HEK293T (cell line): ENCODE measurements at regions not wholly inside any gene's neighbourhood (a gene's known extent, or its start where the extent isn't known, plus 50 kb on each side); places are given as distances from the start of the nearest gene placed in this dataset.

Experiments used
- CTCF ChIA-PET: fragments of 350-600 bp; formaldehyde crosslinking; extraction: SDS; loops from one replicate; lab custom pipeline; 2021; ENCODE audit warnings: antibody characterized with exemption, inconsistent platforms; lab: Yijun Ruan, JAX
- POLR2A ChIA-PET: fragments of 350-600 bp; formaldehyde crosslinking; extraction: SDS; loops from one replicate; lab custom pipeline; 2020; ENCODE audit warnings: antibody characterized with exemption, inconsistent platforms; lab: Yijun Ruan, JAX
- DNase-seq: peaks from one replicate; pipeline ENCODE4 v3.0.0; 2012; ENCODE audit warnings: mixed read lengths; ENCODE audit errors: extremely low spot score
- ARNT ChIP-seq: fragments of 450-650 bp; IDR thresholded peaks from 2 replicates; pipeline ENCODE4 v1.6.1; 2017; ENCODE audit warnings: mild to moderate bottlenecking
- BHLHE40 ChIP-seq: fragments of 450-650 bp; IDR thresholded peaks from 2 replicates; pipeline ENCODE4 v1.6.1; 2016; ENCODE audit warnings: mild to moderate bottlenecking, moderate library complexity, borderline replicate concordance
- CTBP1 ChIP-seq: fragments of 450-650 bp; IDR thresholded peaks from 2 replicates; pipeline ENCODE4 v1.6.1; 2016; ENCODE audit warnings: borderline replicate concordance
- ELF4 ChIP-seq: fragments of 450-650 bp; IDR thresholded peaks from 2 replicates; pipeline ENCODE4 v1.6.1; 2017; ENCODE audit warnings: antibody characterized with exemption
- FOXA1 ChIP-seq: fragments of 450-650 bp; IDR thresholded peaks from 2 replicates; pipeline ENCODE4 v1.6.1; 2016; ENCODE audit warnings: mild to moderate bottlenecking
- FOXK2 ChIP-seq: fragments of 450-650 bp; IDR thresholded peaks from 2 replicates; pipeline ENCODE4 v1.6.1; 2016; ENCODE audit warnings: mild to moderate bottlenecking
- FOXM1 ChIP-seq: fragments of 450-650 bp; IDR thresholded peaks from 2 replicates; pipeline ENCODE4 v1.6.1; 2017; ENCODE audit warnings: mild to moderate bottlenecking, borderline replicate concordance
- HDGF ChIP-seq: fragments of 450-650 bp; IDR thresholded peaks from 2 replicates; pipeline ENCODE4 v1.6.1; 2017; ENCODE audit warnings: antibody characterized with exemption, borderline replicate concordance
- L3MBTL2 ChIP-seq: fragments of 450-650 bp; conservative IDR thresholded peaks from 2 replicates; pipeline ENCODE4 v1.6.1; 2016; ENCODE audit warnings: mild to moderate bottlenecking
- LEF1 ChIP-seq: fragments of 450-650 bp; IDR thresholded peaks from 2 replicates; pipeline ENCODE4 v1.6.1; 2017; ENCODE audit warnings: mild to moderate bottlenecking, borderline replicate concordance
- NFRKB ChIP-seq: fragments of 450-650 bp; IDR thresholded peaks from 2 replicates; pipeline ENCODE4 v1.6.1; 2016; ENCODE audit warnings: mild to moderate bottlenecking, moderate library complexity
- SP1 ChIP-seq: fragments of 450-650 bp; IDR thresholded peaks from 2 replicates; pipeline ENCODE4 v1.6.1; 2017
- SUZ12 ChIP-seq: fragments of 450-650 bp; IDR thresholded peaks from 2 replicates; pipeline ENCODE4 v1.6.1; 2016; ENCODE audit warnings: mild to moderate bottlenecking
- TARDBP ChIP-seq: fragments of 450-650 bp; IDR thresholded peaks from 2 replicates; pipeline ENCODE4 v1.6.1; 2016
- ZNF384 ChIP-seq: fragments of 450-650 bp; IDR thresholded peaks from 2 replicates; pipeline ENCODE4 v1.6.1; 2016
- TF ChIP-seq, protein P1 (sequence below): fragments of 450-650 bp; IDR thresholded peaks from 2 replicates; pipeline ENCODE4 v1.6.1; 2016

DNA sequence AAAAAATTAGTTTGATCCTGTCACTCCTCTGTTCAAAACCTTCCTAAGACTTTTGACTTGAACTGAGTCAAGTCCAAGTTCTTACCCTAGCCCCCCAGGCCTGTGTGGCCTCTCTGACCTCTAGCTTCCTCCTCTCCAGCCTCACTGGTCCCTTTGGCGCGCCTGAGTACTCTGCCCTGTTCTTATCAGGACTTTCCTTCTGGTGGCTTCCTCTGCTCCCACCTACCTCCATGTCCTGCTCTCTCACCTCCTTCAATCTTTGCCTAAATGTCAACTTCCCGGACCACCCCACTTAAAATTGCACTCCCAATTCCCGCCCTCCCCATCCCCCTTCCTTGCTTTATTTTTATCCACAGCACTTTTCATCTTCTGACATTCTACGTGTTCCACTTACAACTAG lies 526.1 kb upstream of the KLF4 start:
- DNase-seq, result no peak
- ChIA-PET CTCF (no interaction called here), POLR2A (no interaction called here)
- TF ChIP-seq ZNF384, result no peak
- no peak for TF ChIP-seq TARDBP
- no peak for TF ChIP-seq CTBP1
- no peak for TF ChIP-seq SUZ12
- no peak for TF ChIP-seq SP1
- TF ChIP-seq FOXM1, result no peak
- TF ChIP-seq NFRKB, result no peak
- TF ChIP-seq, protein P1, sequence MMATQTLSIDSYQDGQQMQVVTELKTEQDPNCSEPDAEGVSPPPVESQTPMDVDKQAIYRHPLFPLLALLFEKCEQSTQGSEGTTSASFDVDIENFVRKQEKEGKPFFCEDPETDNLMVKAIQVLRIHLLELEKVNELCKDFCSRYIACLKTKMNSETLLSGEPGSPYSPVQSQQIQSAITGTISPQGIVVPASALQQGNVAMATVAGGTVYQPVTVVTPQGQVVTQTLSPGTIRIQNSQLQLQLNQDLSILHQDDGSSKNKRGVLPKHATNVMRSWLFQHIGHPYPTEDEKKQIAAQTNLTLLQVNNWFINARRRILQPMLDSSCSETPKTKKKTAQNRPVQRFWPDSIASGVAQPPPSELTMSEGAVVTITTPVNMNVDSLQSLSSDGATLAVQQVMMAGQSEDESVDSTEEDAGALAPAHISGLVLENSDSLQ, result no peak
- TF ChIP-seq FOXA1, result no peak

GRCh38 chr9:108014353-108014752 lies 524.8 kb upstream of the KLF4 start:
- TF ChIP-seq HDGF, result no peak
- no peak for TF ChIP-seq SP1
- no peak for TF ChIP-seq ELF4
- no peak for TF ChIP-seq ARNT
- no peak for TF ChIP-seq NFRKB
- TF ChIP-seq CTBP1, result no peak
- no peak for TF ChIP-seq FOXA1
- no peak for TF ChIP-seq SUZ12
- TF ChIP-seq L3MBTL2, result no peak
- TF ChIP-seq ZNF384, result no peak
- POLR2A ChIA-PET, result no interaction called here
- no peak for DNase-seq
- CTCF ChIA-PET, result no interaction called here

DNA sequence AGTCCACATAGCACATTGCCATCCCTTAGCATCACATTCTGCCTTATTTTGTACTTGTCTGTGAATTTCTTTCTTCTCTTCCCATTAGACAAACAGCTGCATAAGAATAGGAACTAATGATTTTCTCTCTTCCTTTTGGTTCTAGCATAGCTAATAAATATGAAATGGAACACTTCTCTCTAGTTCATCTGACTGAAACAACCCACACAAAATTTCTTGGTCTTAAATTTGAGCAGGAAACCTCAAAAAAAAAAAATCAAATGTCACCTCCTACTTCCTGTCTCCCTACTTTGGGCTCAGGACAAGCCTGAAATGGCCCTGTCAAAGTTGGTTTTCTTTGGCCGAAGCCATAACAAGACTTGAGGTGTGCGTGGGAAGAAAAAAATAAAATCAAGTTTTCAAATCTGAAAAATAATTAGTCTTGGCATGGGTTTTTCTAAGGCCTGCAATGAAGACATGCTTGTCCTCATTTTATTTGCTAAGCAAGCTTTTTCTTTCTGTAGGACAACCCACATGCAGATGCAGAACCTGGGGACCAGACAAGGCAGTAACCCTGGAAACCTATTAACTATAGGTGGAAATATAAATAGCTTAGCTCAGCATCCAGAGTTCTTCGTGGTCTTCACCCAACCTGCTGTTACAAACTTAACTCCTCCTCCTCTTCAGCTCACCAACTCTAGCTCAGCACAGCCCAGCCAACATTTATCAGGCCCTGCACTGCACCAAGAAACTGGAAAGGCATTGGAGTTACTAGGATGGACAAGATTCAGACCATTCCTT lies 523.5 kb upstream of the KLF4 start:
- CTCF ChIA-PET, result interaction anchor here (0.6 kb wide), 1 partner anchor 162 kb away, joined by 3 read pairs; no protein-coding TSS in a partner anchor
- POLR2A ChIA-PET, result no interaction called here
- TF ChIP-seq ELF4, result no peak
- TF ChIP-seq NFRKB, result no peak
- no peak for TF ChIP-seq ARNT
- TF ChIP-seq SUZ12, result no peak
- no peak for TF ChIP-seq TARDBP
- TF ChIP-seq FOXK2, result no peak
- no peak for TF ChIP-seq SP1
- no peak for TF ChIP-seq CTBP1
- TF ChIP-seq L3MBTL2, result no peak
- no peak for TF ChIP-seq FOXA1
- TF ChIP-seq BHLHE40, result no peak
- TF ChIP-seq ZNF384, result no peak
- DNase-seq, result no peak

- DNase-seq, result no peak
- TF ChIP-seq BHLHE40 (no peak), ELF4 (no peak), FOXM1 (no peak), LEF1 (no peak), SP1 (no peak), HDGF (no peak), FOXA1 (no peak), ARNT (no peak), FOXK2 (no peak), NFRKB (no peak), CTBP1 (no peak), SUZ12 (no peak)
- TF ChIP-seq, protein P1, result no peak
- POLR2A ChIA-PET, result no interaction called here
- CTCF ChIA-PET, result no interaction called here
Observed at GRCh38 chr9:108012405-108012804, 522.8 kb upstream of the KLF4 start.

- TF ChIP-seq NFRKB (no peak), FOXK2 (no peak), ARNT (no peak), SUZ12 (no peak), BHLHE40 (no peak), SP1 (no peak), ELF4 (no peak), HDGF (no peak), LEF1 (no peak), CTBP1 (no peak), ZNF384 (no peak), FOXM1 (no peak), TARDBP (no peak), FOXA1 (no peak), L3MBTL2 (no peak)
- TF ChIP-seq, protein P1, result no peak
- no peak for DNase-seq
- POLR2A ChIA-PET, result no interaction called here
- CTCF ChIA-PET, result no interaction called here
Observed at GRCh38 chr9:108003526-108003925, 514.0 kb upstream of the KLF4 start.

DNA sequence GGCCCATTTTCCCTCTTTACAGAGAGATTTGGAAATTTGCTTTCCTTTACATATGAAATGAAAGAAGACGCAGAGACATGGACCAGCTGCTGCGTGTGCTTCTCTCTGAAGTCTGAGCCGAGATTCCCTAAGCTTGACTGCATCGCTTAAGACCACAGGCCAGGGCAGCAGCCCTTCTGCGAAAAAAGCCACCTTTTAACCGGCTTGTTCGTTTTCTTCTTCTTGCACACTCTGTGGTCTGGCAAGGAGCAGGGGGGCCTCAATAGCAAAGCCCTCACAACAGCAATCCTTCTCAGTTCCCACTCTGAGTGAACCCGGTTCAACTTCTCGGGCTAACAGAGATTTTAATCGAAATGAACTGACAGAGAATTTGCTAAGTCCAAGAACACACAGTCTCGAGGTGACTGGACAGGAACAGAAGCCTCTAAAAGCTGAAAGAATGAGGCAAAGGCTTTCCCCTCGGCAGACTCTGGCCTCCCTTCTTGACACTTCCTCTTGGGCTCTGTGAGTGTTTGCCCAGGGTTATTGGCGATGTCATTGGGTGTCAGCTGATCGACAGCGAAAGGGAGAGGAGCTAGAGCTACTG lies 512.9 kb upstream of the KLF4 start:
- TF ChIP-seq TARDBP, result no peak
- TF ChIP-seq NFRKB, result no peak
- TF ChIP-seq SUZ12, result no peak
- TF ChIP-seq ARNT, result no peak
- TF ChIP-seq HDGF, result no peak
- no peak for TF ChIP-seq ELF4
- TF ChIP-seq LEF1, result no peak
- TF ChIP-seq BHLHE40, result no peak
- TF ChIP-seq, protein P1, result no peak
- no peak for TF ChIP-seq L3MBTL2
- no peak for TF ChIP-seq FOXM1
- no peak for TF ChIP-seq CTBP1
- ChIA-PET POLR2A (no interaction called here), CTCF (no interaction called here)
- DNase-seq, result no peak
